Duodenal mucosa (tissue), 2 donors: ENCODE measurements at regions not wholly inside any gene's neighbourhood (a gene's known extent, or its start where the extent isn't known, plus 50 kb on each side); places are given as distances from the start of the nearest gene placed in this dataset.
"Not testable (repeated sequence)": the region's sequence is repeated elsewhere in the genome, so short reads cannot be mapped to it uniquely, and the experiment has no call there.

Source experiments
- H3K27ac ChIP-seq: one replicate; pipeline ENCODE4 v1.7.0; 2013; ENCODE audit warnings: low read depth, low read length
- H3K27me3 ChIP-seq, 2 donors: one replicate each; pipeline ENCODE4 v1.7.0; 2013; ENCODE audit warnings: low read length in 2 of 2, control low read depth in 1 of 2; ENCODE audit not compliant: insufficient read depth in 2 of 2, control insufficient read depth in 1 of 2
- H3K36me3 ChIP-seq, 2 donors: one replicate each; pipeline ENCODE4 v1.7.0; 2013; ENCODE audit warnings: low read length in 2 of 2, control low read depth in 1 of 2; ENCODE audit not compliant: insufficient read depth in 2 of 2, control insufficient read depth in 1 of 2
- H3K4me1 ChIP-seq, 2 donors: one replicate each; pipeline ENCODE4 v1.7.0; 2013; ENCODE audit warnings: low read length in 2 of 2, control low read depth in 1 of 2; ENCODE audit not compliant: insufficient read depth in 2 of 2, control insufficient read depth in 1 of 2
- H3K4me3 ChIP-seq, 2 donors: one replicate each; pipeline ENCODE4 v1.7.0; 2013; ENCODE audit warnings: low read length in 2 of 2, low read depth in 1 of 2
- H3K9ac ChIP-seq, 2 donors: one replicate each; pipeline ENCODE4 v1.7.0; 2013; ENCODE audit warnings: low read length in 2 of 2, low read depth in 1 of 2
- H3K9me3 ChIP-seq, 2 donors: one replicate each; pipeline ENCODE4 v1.7.0; 2013; ENCODE audit warnings: low read length in 2 of 2, control low read depth in 1 of 2; ENCODE audit not compliant: control insufficient read depth in 1 of 2

- H3K9me3 ChIP-seq, result no peaks in the 10 kb centered on the region
- no peak overlapping the region for H3K4me3 ChIP-seq
- H3K9ac ChIP-seq, result no peak overlapping the region
- no peaks in the 10 kb centered on the region for H3K36me3 ChIP-seq
- H3K4me1 ChIP-seq, result peaks cover 26 to 31% of the 10 kb centered on the region in 2 donors
- H3K27me3 ChIP-seq, result no peaks in the 10 kb centered on the region
- H3K27ac ChIP-seq, result no peak overlapping the region
Observed at GRCh38 chr4:18103876-18104605, 82.5 kb upstream of the LCORL start.

GRCh38 chr4:18100657-18101056 lies 79.1 kb upstream of the LCORL start:
- H3K9ac ChIP-seq, result no peak overlapping the region
- no peaks in the 10 kb centered on the region for H3K27me3 ChIP-seq
- H3K4me1 ChIP-seq, result peaks cover 5 to 7% of the 10 kb centered on the region in 2 donors
- no peak overlapping the region for H3K4me3 ChIP-seq
- H3K27ac ChIP-seq, result no peak overlapping the region
- no peaks in the 10 kb centered on the region for H3K9me3 ChIP-seq
- H3K36me3 ChIP-seq, result no peaks in the 10 kb centered on the region

DNA sequence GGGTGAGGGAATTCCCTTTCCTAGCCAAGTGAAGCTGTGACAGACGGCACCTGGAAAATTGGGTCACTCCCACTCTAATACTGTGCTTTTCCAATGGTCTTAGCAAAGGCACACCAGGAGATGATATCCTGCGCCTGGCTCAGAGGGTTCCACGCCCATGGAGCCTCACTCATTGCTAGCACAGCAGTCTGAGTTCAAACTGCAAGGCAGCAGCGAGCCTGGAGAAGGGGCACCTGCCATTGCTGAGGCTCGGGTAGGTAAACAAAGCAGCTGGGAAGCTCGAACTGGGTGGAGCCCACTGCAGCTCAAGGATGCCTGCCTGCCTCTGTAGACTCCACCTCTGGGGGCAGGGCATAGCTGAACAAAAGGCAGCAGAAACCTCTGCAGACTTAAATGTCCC lies 68.9 kb upstream of the LCORL start:
- not testable (repeated sequence) for H3K9ac ChIP-seq, H3K4me3 ChIP-seq, H3K27ac ChIP-seq, H3K4me1 ChIP-seq, H3K36me3 ChIP-seq, H3K9me3 ChIP-seq, H3K27me3 ChIP-seq

GRCh38 chr4:18082236-18082635 lies 60.7 kb upstream of the LCORL start:
- Histone ChIP-seq H3K4me1 (no peaks in the 10 kb centered on the region), H3K36me3 (no peaks in the 10 kb centered on the region), H3K9ac (no peak overlapping the region), H3K9me3 (no peaks in the 10 kb centered on the region), H3K27me3 (no peaks in the 10 kb centered on the region), H3K27ac (no peak overlapping the region), H3K4me3 (no peak overlapping the region)

- H3K4me1 ChIP-seq, result no peaks in the 10 kb centered on the region
- no peaks in the 10 kb centered on the region for H3K36me3 ChIP-seq
- H3K27ac ChIP-seq, result no peak overlapping the region
Observed at GRCh38 chr4:18081708-18082107, 60.2 kb upstream of the LCORL start.

DNA sequence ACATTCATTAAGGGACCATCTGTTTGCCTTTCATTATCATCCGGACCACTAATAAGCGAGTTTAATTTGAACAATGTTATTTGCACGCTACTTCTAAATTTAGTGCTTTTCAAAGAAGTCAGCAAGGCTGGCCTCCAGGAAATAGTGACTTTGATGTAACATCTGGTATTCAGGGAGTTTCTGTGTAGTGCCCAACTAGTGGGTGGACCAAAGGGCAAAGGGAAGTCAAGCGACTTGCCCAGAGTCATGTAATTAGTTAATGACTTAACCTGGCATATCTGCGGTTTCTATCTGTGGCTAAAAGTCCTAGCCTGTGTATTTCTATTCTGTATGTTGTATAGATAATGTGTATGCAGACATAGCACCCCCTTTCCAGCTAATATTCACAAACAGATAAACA lies 56.3 kb upstream of the LCORL start:
- Histone ChIP-seq H3K27me3 (no peaks in the 10 kb centered on the region), H3K36me3 (no peaks in the 10 kb centered on the region), H3K27ac (no peak overlapping the region), H3K9ac (no peak overlapping the region), H3K9me3 (no peaks in the 10 kb centered on the region), H3K4me3 (no peak overlapping the region), H3K4me1 (no peaks in the 10 kb centered on the region)

More at GRCh38 chr4:18081708-18082107, 60.2 kb upstream of the LCORL start:
- no peaks in the 10 kb centered on the region for H3K9me3 ChIP-seq
- H3K4me3 ChIP-seq, result no peak overlapping the region
- H3K27me3 ChIP-seq, result no peaks in the 10 kb centered on the region
- no peak overlapping the region for H3K9ac ChIP-seq

- Histone ChIP-seq H3K36me3 (no peaks in the 10 kb centered on the region), H3K4me1 (no peaks in the 10 kb centered on the region), H3K4me3 (no peak overlapping the region), H3K9ac (no peak overlapping the region), H3K27ac (no peak overlapping the region), H3K9me3 (no peaks in the 10 kb centered on the region), H3K27me3 (no peaks in the 10 kb centered on the region)
Observed at GRCh38 chr4:18075823-18076433, 54.4 kb upstream of the LCORL start.

DNA sequence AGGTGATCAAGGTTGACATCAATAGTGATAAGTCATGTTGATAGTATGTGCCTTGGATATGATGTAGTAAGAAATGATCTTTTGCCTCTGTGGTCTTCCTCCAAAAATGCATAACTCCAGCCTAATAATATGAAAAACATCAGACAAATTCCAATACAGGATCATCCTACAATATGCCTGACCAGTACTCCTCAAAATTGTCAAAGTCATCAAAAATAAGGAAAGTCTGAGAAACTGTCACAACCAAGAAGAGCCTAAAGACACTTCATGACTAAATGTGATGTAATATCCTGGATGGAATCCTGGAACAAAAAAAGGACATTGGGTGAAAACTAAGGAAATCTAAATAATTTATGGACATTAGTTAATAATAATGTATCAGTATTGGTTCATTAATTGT lies 50.3 kb upstream of the LCORL start:
- Histone ChIP-seq H3K4me1 (no peaks in the 10 kb centered on the region), H3K27me3 (peaks cover 0 to 5% of the 10 kb centered on the region in 2 donors), H3K9me3 (no peaks in the 10 kb centered on the region), H3K27ac (no peak overlapping the region), H3K4me3 (no peak overlapping the region), H3K9ac (no peak overlapping the region), H3K36me3 (no peaks in the 10 kb centered on the region)
